ENCODE measurements at regions not wholly inside any gene's neighbourhood (a gene's known extent, or its start where the extent isn't known, plus 50 kb on each side); places are given as distances from the start of the nearest gene placed in this dataset.

GRCh38 chr2:120922571-120923332 is 187.1 kb downstream of the GLI2 start:
- CTCF ChIA-PET (ENCODE audit: low intra/inter-chr PET ratio, low total read pairs): no interaction called here
- POLR2A ChIA-PET: no interaction called here
- no peak for DNase-seq (ENCODE audit: low spot score)
- Histone ChIP-seq H2AFZ (ENCODE audit: low read length) (no peak overlapping the region), H3K79me2 (ENCODE audit: insufficient read depth, low read length) (no peaks in the 10 kb centered on the region), H3K27ac (ENCODE audit: extremely low read length, insufficient read depth, low read length) (no peak overlapping the region), H3K4me2 (ENCODE audit: low read depth, low read length) (no peak overlapping the region), H3K9me3 (ENCODE audit: low read length) (no peaks in the 10 kb centered on the region), H3K4me1 (ENCODE audit: insufficient read depth, low read length) (no peaks in the 10 kb centered on the region), H3K36me3 (replicated peaks in 1 of 2; ENCODE audit: control insufficient read depth in 1 of 2, insufficient read depth in 2 of 2, low read length in 2 of 2) (no peaks in the 10 kb centered on the region), H3K4me3 (replicated peaks in 1 of 3; ENCODE audit: insufficient read depth in 1 of 3, low read depth in 2 of 3, low read length in 3 of 3) (no peak overlapping the region), H3K9ac (ENCODE audit: insufficient read depth, low read depth, low read length) (no peak overlapping the region), H3K27me3 (ENCODE audit: control insufficient read depth in 1 of 2, insufficient read depth in 2 of 2, low read length in 2 of 2) (peaks cover 0 to 10% of the 10 kb centered on the region in 2 experiments; a peak in 2 of 5 replicates), H4K20me1 (ENCODE audit: insufficient read depth, low read length) (no peaks in the 10 kb centered on the region; the same call in 1 of the 2 replicates)
- intact Hi-C loops (cut with micrococcal nuclease; ENCODE audit: unreplicated experiment) (no loop called here), in situ Hi-C loops (cut with HindIII; ENCODE audit: extremely low pct_ligation_motif_present, low pct_unique_long_range_greater_than_20kb) (no loop called here)
- FAIRE-seq: no peak
- no peak for ATAC-seq
- BruUV-seq (replicated peaks): no TSS peak
- 58% methylated on average over 5 of the region's 6 CpGs for WGBS (ENCODE audit: low lambda C conversion rate)
- TF ChIP-seq NONO (IDR thresholded peaks at IDR 0.05): peak; percentile 87; the same call in 1 of the 2 replicates
- TF ChIP-seq NONO (CRISPR knock-in tag; conservative IDR thresholded peaks at IDR 0.05): no peak
- no peak for TF ChIP-seq GATAD1 (CRISPR knock-in tag; IDR thresholded peaks at IDR 0.05)

- no peaks in the 10 kb centered on the region for H3K79me2 ChIP-seq (ENCODE audit: insufficient read depth, low read length)
- TF ChIP-seq ZNF841 (CRISPR knock-in tag; IDR thresholded peaks at IDR 0.05; ENCODE audit: borderline replicate concordance): no peak
- TF ChIP-seq ZNF207 (IDR thresholded peaks at IDR 0.05; ENCODE audit: borderline replicate concordance): peak; percentile 83; the same call in 1 of the 2 replicates
- TF ChIP-seq MNT (IDR thresholded peaks at IDR 0.05): peak; percentile 26; the same call in 1 of the 2 replicates
- TF ChIP-seq CENPBD1 (CRISPR knock-in tag; IDR thresholded peaks at IDR 0.05; ENCODE audit: borderline replicate concordance, low read depth): no peak
- peak; percentile 12; the same call in 1 of the 2 replicates for TF ChIP-seq FOXK2 (IDR thresholded peaks at IDR 0.05)
- TF ChIP-seq ATM (IDR thresholded peaks at IDR 0.05; ENCODE audit: borderline replicate concordance): peak; percentile 67; the same call in 1 of the 2 replicates
- 0 out of 2 replicates have a peak, but pooled peaks have one; percentile 1 for TF ChIP-seq LCORL (IDR thresholded peaks at IDR 0.05)
- no peak for TF ChIP-seq LCORL (CRISPR knock-in tag; IDR thresholded peaks at IDR 0.05)
- ChIA-PET CTCF (ENCODE audit: low intra/inter-chr PET ratio, low total read pairs) (no interaction called here), POLR2A (no interaction called here)
- H3K36me3 ChIP-seq (replicated peaks in 1 of 2; ENCODE audit: control insufficient read depth in 1 of 2, insufficient read depth in 2 of 2, low read length in 2 of 2): no peaks in the 10 kb centered on the region
- peaks cover 0 to 10% of the 10 kb centered on the region in 2 experiments; a peak in 1 of 5 replicates for H3K27me3 ChIP-seq (ENCODE audit: control insufficient read depth in 1 of 2, insufficient read depth in 2 of 2, low read length in 2 of 2)
- peak; percentile 63 for FAIRE-seq
- no TSS peak for BruUV-seq (replicated peaks)
- WGBS (ENCODE audit: low lambda C conversion rate): 85% methylated on average over 11 of the region's 11 CpGs
- no peak overlapping the region for H3K4me3 ChIP-seq (replicated peaks in 1 of 3; ENCODE audit: insufficient read depth in 1 of 3, low read depth in 2 of 3, low read length in 3 of 3)
- H4K20me1 ChIP-seq (ENCODE audit: insufficient read depth, low read length): no peaks in the 10 kb centered on the region; the same call in 1 of the 2 replicates
- intact Hi-C loops (cut with micrococcal nuclease; ENCODE audit: unreplicated experiment): no loop called here
- no peaks in the 10 kb centered on the region for H3K4me1 ChIP-seq (ENCODE audit: insufficient read depth, low read length)
- in situ Hi-C loops (cut with HindIII; ENCODE audit: extremely low pct_ligation_motif_present, low pct_unique_long_range_greater_than_20kb): no loop called here
- ATAC-seq: no peak
- H3K9me3 ChIP-seq (ENCODE audit: low read length): no peaks in the 10 kb centered on the region
- no peak overlapping the region for H3K9ac ChIP-seq (ENCODE audit: insufficient read depth, low read depth, low read length)
- DNase-seq (ENCODE audit: low spot score): no peak
- H2AFZ ChIP-seq (ENCODE audit: low read length): no peak overlapping the region
- H3K4me2 ChIP-seq (ENCODE audit: low read depth, low read length): no peak overlapping the region
- no peak overlapping the region for H3K27ac ChIP-seq (ENCODE audit: extremely low read length, insufficient read depth, low read length)
These were observed 187.8 kb downstream of the GLI2 start for GRCh38 chr2:120923426-120923825.

Measured in HepG2 (cell line).